Hepatocyte (in vitro differentiated cells): ENCODE measurements at regions not wholly inside any gene's neighbourhood (a gene's known extent, or its start where the extent isn't known, plus 50 kb on each side); places are given as distances from the start of the nearest gene placed in this dataset.

Experiments used
- EZH2 ChIP-seq: fragments of 200-600 bp; sonication (generic); IDR thresholded peaks from 2 replicates; pipeline ENCODE4 v1.6.1; 2016; ENCODE audit warnings: antibody characterized with exemption, mild to moderate bottlenecking, borderline replicate concordance
- EZH2phosphoT487 ChIP-seq: fragments of 200-600 bp; sonication (generic); IDR thresholded peaks from one replicate; pipeline ENCODE4 v1.6.1; 2018; ENCODE audit warnings: antibody characterized with exemption, mild to moderate bottlenecking, low read depth, moderate library complexity; ENCODE audit not compliant: unreplicated experiment, severe bottlenecking
- TF ChIP-seq, protein P1 (sequence below): fragments of 200-600 bp; sonication (generic); IDR thresholded peaks from 2 replicates; pipeline ENCODE4 v1.5.1; 2016; ENCODE audit warnings: antibody characterized with exemption, mild to moderate bottlenecking; ENCODE audit not compliant: poor library complexity

DNA sequence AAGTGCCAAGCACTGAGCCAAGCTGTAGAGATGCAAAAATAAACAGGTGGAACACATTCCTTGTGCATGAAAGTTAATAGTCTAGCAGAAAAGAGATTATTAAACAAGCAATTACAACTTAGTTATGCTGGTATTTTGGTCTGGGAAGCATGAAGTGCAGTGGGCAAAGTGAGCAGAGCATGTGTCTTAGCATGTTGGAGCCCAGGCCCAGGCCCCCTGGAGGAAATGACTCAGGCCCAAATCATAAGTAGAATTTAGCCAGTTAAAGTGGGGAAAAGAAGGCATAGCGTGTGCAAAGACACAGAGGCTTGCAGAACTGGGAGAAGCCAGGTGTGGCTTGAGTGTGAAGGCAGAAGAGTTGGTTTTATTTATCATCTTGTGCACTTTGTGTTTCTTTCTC, 163.8 kb upstream of the ATP11B start:
- TF ChIP-seq, protein P1, sequence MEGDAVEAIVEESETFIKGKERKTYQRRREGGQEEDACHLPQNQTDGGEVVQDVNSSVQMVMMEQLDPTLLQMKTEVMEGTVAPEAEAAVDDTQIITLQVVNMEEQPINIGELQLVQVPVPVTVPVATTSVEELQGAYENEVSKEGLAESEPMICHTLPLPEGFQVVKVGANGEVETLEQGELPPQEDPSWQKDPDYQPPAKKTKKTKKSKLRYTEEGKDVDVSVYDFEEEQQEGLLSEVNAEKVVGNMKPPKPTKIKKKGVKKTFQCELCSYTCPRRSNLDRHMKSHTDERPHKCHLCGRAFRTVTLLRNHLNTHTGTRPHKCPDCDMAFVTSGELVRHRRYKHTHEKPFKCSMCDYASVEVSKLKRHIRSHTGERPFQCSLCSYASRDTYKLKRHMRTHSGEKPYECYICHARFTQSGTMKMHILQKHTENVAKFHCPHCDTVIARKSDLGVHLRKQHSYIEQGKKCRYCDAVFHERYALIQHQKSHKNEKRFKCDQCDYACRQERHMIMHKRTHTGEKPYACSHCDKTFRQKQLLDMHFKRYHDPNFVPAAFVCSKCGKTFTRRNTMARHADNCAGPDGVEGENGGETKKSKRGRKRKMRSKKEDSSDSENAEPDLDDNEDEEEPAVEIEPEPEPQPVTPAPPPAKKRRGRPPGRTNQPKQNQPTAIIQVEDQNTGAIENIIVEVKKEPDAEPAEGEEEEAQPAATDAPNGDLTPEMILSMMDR: no peak
- no peak for TF ChIP-seq EZH2
- no peak for TF ChIP-seq EZH2phosphoT487
